Ishikawa (cell line): ENCODE measurements at regions not wholly inside any gene's neighbourhood (a gene's known extent, or its start where the extent isn't known, plus 50 kb on each side); places are given as distances from the start of the nearest gene placed in this dataset.

Source experiments
- CEBPB ChIP-seq: IDR thresholded peaks from 2 replicates; pipeline ENCODE4 v1.6.1; 2012
- CREB1 ChIP-seq: IDR thresholded peaks from 2 replicates; pipeline ENCODE4 v1.6.1; 2012; ENCODE audit warnings: low read depth
- EGR1 ChIP-seq: IDR thresholded peaks from 2 replicates; pipeline ENCODE4 v1.6.1; 2012
- EP300 ChIP-seq: IDR thresholded peaks from 2 replicates; pipeline ENCODE4 v1.6.1; 2012; ENCODE audit warnings: borderline replicate concordance
- FOXM1 ChIP-seq: IDR thresholded peaks from 2 replicates; pipeline ENCODE4 v1.6.1; 2012; ENCODE audit warnings: low read depth, borderline replicate concordance
- NFIC ChIP-seq: IDR thresholded peaks from 2 replicates; pipeline ENCODE4 v1.6.1; 2012
- RAD21 ChIP-seq: IDR thresholded peaks from 2 replicates; pipeline ENCODE4 v1.6.1; 2012; ENCODE audit warnings: low read depth
- TAF1 ChIP-seq: IDR thresholded peaks from 2 replicates; pipeline ENCODE4 v1.6.1; 2012; ENCODE audit warnings: low read depth, mild to moderate bottlenecking
- TCF12 ChIP-seq: IDR thresholded peaks from 2 replicates; pipeline ENCODE4 v1.6.1; 2012; ENCODE audit warnings: low read depth
- TEAD4 ChIP-seq: IDR thresholded peaks from 2 replicates; pipeline ENCODE4 v1.6.1; 2012
- YY1 ChIP-seq: IDR thresholded peaks from 2 replicates; pipeline ENCODE4 v1.6.1; 2012; ENCODE audit warnings: low read depth
- ZBTB7A ChIP-seq: IDR thresholded peaks from 2 replicates; pipeline ENCODE4 v1.6.1; 2012; ENCODE audit warnings: low read depth
- TF ChIP-seq, protein P1 (sequence below): IDR thresholded peaks from 2 replicates; pipeline ENCODE4 v1.6.1; 2012
- TF ChIP-seq, protein P2 (sequence below): IDR thresholded peaks from 2 replicates; pipeline ENCODE4 v1.6.1; 2012
- TF ChIP-seq, protein P3 (sequence below): IDR thresholded peaks from 2 replicates; pipeline ENCODE4 v1.6.1; 2012; ENCODE audit warnings: low read depth, mild to moderate bottlenecking

DNA sequence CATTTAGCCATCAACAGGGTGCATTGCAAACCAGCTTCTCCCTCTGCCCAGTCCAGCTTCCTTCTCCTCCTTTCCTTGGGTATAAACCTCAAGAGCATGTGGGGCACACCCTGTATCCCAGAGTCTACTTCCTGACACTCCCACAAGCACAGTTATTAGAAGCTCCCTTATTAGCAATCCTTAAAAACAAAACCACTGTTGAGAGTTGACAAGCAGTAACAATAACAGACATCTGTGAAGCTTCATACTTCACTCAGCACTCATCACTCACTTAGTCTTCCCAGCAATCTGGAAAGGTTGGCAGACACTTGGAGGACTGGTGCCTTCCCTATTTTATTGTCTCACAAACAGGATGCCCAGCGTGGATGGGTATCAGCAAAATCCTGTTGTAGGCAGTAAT, 155.5 kb upstream of the PROK2 start:
- TF ChIP-seq TAF1 (no peak), EGR1 (no peak), RAD21 (no peak), EP300 (no peak), FOXM1 (no peak), CREB1 (no peak)
- TF ChIP-seq, protein P1, sequence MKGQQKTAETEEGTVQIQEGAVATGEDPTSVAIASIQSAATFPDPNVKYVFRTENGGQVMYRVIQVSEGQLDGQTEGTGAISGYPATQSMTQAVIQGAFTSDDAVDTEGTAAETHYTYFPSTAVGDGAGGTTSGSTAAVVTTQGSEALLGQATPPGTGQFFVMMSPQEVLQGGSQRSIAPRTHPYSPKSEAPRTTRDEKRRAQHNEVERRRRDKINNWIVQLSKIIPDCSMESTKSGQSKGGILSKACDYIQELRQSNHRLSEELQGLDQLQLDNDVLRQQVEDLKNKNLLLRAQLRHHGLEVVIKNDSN, result no peak
- TF ChIP-seq, protein P2, sequence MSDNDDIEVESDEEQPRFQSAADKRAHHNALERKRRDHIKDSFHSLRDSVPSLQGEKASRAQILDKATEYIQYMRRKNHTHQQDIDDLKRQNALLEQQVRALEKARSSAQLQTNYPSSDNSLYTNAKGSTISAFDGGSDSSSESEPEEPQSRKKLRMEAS, result no peak

DNA sequence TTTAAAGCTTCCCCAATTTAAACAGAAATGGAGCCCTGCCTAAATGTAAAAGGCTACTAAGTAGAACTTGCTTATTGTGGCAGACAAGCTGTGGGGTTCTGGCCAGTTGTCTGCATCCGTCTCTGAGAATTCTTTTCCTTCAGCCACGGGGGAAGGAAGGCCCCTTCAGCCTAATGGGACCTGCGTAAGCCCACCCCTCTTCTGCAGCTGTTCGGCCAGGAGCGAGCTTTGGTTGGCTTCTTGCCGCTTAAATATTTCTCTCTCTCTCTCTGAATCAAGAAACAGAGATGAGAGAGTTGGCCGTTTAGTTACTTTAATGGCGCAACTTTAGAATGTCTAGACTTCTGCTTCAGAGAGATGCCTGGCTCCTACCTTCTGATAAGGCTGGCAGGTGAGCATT, 151.7 kb upstream of the PROK2 start:
- TF ChIP-seq EP300 (no peak), TCF12 (no peak), CEBPB (no peak), FOXM1 (no peak), NFIC (no peak), EGR1 (no peak), TAF1 (no peak), YY1 (no peak), CREB1 (no peak), TEAD4 (no peak), ZBTB7A (no peak), RAD21 (no peak)
- TF ChIP-seq, protein P1, result no peak
- TF ChIP-seq, protein P2, result no peak
- TF ChIP-seq, protein P3, sequence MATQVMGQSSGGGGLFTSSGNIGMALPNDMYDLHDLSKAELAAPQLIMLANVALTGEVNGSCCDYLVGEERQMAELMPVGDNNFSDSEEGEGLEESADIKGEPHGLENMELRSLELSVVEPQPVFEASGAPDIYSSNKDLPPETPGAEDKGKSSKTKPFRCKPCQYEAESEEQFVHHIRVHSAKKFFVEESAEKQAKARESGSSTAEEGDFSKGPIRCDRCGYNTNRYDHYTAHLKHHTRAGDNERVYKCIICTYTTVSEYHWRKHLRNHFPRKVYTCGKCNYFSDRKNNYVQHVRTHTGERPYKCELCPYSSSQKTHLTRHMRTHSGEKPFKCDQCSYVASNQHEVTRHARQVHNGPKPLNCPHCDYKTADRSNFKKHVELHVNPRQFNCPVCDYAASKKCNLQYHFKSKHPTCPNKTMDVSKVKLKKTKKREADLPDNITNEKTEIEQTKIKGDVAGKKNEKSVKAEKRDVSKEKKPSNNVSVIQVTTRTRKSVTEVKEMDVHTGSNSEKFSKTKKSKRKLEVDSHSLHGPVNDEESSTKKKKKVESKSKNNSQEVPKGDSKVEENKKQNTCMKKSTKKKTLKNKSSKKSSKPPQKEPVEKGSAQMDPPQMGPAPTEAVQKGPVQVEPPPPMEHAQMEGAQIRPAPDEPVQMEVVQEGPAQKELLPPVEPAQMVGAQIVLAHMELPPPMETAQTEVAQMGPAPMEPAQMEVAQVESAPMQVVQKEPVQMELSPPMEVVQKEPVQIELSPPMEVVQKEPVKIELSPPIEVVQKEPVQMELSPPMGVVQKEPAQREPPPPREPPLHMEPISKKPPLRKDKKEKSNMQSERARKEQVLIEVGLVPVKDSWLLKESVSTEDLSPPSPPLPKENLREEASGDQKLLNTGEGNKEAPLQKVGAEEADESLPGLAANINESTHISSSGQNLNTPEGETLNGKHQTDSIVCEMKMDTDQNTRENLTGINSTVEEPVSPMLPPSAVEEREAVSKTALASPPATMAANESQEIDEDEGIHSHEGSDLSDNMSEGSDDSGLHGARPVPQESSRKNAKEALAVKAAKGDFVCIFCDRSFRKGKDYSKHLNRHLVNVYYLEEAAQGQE, result no peak

DNA sequence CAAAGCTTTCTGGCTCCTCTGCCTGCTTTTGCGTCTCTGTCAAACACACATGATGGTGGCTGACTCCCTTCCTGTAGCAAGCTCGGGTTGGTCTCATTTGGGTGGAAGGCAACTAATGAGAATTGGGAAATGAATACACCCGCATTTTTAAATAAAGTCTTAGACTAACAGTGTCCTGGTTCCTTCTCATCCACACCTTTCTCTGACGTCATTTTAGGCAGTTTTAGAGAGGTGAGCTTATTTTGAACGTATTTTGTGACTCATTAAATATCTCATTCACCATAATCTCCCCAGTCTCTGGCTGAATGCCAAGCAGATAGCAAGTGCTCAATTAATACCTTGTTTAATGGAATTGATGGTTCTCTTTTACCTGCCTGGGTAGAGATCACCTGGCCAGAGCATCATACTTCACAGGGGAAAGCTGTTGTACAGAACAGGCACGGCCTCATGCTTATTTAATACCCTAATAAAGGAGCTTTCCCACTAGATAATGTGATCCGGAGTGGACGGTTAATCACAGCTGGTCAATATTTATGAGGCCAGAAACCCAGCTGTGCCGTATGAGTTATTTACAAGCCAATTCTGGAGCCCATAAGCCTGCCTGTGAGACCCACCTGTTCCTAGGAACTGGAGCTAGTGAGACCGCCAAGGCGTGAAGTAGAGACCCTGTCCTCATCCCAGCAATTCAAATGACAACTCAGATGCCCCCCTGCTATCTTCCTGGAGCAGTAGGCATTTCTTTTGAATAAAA, 149.7 kb upstream of the PROK2 start:
- TF ChIP-seq, protein P3, result no peak
- no peak for TF ChIP-seq CREB1
- TF ChIP-seq, protein P1, result no peak
- no peak for TF ChIP-seq NFIC
- no peak for TF ChIP-seq EGR1
- no peak for TF ChIP-seq TAF1
- TF ChIP-seq TCF12, result no peak
- TF ChIP-seq RAD21, result no peak
- TF ChIP-seq FOXM1, result no peak
- TF ChIP-seq CEBPB, result no peak

DNA sequence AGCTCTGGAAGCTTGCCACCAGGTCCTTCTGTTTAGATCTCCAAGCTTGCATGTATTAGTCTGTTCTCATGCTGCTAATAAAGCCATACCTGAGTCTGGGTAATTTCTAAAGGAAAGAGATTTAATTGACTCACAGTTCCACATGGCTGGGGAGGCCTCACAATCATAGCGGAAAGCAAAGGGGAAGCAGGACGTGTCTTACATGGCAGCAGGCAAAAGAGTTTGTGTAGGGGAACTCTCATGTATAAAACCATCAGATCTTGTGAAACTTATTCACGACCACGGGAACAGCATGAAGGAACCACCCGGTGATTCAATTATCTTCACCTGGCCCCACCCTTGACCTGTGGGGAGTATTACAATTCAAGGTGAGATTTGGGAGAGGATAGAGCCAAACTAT, 147.0 kb upstream of the PROK2 start:
- TF ChIP-seq, protein P2, result no peak
- TF ChIP-seq CREB1 (no peak), TAF1 (no peak), FOXM1 (no peak), EP300 (no peak), YY1 (no peak)

DNA sequence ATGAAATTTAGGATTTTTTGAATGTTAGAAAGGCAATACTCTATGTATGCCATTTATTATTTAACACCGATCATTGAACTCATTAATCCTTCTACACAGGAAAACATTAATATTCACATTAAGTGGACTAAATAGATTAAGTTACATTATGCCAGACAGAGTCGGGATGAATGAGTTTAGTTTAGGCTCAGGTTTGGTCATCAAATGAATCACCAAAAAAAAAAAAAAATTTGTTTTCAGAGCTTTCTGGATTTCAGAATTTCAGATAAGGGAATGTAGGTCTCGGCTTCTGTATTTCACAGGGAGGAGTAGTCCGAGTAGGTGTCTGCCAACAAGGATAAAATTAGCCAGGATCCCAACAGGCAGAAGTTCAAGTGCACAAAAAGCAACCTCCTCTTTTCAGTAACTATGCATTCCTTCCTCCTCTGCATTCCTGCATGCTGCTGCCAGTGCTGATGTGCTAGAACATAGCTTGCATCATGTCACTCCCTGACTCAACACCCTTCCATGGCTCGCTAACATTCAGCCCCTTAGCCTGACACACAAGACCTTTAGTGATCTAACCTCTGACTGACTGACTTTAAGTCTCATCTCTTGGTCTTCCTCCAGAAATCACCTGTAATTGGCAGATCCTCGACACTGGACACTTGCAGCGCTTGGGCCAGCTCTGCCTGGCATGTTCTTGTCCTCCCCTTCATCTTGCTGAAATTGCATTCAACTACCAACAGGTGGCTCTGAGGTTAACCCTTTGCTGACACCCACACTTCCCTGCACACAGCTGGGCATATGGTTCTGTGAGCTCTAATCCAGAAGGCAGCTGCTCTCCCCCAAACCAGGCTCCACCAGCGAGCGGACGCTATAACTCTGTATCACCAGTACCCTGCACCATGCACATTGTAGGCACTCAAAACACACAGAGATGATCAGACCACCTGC, 145.4 kb upstream of the PROK2 start:
- TF ChIP-seq, protein P3, result no peak
- peak; percentile 39; the same call in 1 of the 2 replicates for TF ChIP-seq RAD21
